ENCODE measurements at regions not wholly inside any gene's neighbourhood (a gene's known extent, or its start where the extent isn't known, plus 50 kb on each side); places are given as distances from the start of the nearest gene placed in this dataset.

DNA sequence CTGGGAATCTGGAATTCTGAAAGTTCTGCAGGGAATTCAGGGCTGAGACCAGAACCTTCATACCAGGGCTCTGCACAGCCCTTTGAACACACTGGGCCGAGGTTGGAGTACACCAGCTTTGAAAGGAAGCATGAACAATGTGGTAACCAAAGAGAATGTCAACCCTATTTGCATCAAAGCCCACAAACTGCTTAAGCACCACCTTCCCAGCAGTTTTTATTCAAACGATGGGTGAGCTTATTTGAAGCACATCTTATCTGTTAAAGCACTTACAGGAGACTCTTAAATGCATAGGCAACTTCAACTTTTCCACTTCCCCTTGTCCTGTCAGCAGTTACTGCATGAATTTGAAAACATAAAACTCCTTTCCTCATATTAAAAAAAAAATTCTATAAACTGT is 96.6 kb downstream of the TXNL1 start:
- TF ChIP-seq TAF1 (IDR thresholded peaks at IDR 0.05; ENCODE audit: borderline replicate concordance, low read depth, low read length) (no peak), POLR2AphosphoS5 (IDR thresholded peaks at IDR 0.05; ENCODE audit: low read depth, low read length) (no peak)

Data from GM12892 (cell line).